Umbilical cord (tissue), 1 donor: ENCODE measurements at regions not wholly inside any gene's neighbourhood (a gene's known extent, or its start where the extent isn't known, plus 50 kb on each side); places are given as distances from the start of the nearest gene placed in this dataset.

Source experiments
- DNase-seq: peaks from one replicate; pipeline ENCODE4 v3.0.0-alpha.2; 2015; ENCODE audit warnings: low spot score

DNA sequence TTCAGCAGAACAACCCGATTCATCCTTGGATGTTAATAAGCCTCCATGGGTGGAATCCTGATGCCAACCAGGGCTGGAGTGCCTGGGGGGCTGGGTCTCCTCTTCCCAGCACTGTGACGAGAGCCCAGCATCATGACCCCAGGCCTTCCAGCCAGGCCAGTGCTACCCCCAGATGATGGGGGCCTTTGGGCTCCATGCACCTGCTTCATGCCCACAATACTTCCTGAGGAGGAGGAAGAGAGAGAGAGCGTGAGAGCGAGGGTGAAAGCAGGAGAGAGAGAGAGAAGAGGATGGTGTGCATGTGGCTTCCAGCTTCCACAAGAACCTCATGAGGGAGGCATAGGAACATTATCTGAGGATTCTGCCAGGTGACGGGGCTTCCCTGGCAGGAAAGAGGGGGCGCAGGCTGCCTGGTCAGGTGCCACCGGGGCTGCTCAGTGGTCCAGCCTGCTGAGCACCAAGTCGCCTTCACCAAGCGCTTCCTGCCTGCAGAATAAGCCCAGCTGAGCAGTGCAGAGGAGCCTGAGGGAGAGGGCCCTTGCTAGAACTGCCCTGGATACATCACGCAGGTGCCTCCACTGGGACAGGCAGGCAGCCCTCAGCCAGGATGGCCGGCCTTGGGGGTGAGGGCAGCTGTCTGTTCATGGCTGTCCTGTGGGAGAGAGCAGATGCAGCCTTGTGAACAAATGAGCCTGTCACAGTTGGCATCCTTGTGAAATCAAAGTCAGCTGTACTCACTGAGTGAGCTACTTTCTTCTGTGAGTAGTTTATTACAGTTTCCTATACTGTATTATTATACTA lies 243.3 kb upstream of the B3GAT1 start:
- DNase-seq, result no peak

GRCh38 chr11:134654161-134654915 lies 242.3 kb upstream of the B3GAT1 start:
- DNase-seq, result no peak

DNA sequence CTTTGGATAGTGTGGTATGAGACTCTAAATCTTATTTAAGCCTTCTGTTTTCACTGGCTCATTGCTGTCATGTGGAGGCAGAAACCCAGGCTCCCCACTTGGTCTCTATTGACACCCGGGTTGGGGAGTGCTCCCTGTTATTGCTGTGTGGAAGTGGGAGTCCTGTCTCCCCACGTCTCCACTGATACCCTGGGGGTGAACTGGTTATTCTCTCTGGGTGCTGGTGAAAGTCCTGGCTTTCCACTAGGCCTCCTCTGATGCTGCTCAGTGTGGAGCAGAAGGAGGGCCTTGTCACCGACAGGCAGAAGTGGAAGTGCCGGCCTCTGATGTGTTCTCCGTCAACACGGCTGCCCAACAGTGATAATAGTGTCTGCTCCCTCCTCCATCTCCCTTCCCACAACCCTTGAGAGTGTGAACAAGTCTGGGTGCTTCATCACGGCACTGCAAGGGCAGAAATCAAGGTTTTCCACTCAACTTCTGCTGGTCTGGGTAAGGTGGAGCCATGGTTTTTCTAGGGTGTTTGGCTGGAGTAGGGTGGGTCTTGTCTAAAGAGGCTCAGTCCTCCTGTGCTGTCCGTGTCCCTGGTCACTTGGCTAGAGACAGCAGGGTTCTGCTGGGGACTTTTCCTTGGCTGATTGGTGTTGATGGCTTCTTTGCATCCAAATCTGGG lies 240.7 kb upstream of the B3GAT1 start:
- DNase-seq, result no peak

- DNase-seq, result no peak
Observed at GRCh38 chr11:134647066-134647743, 235.2 kb upstream of the B3GAT1 start.

DNA sequence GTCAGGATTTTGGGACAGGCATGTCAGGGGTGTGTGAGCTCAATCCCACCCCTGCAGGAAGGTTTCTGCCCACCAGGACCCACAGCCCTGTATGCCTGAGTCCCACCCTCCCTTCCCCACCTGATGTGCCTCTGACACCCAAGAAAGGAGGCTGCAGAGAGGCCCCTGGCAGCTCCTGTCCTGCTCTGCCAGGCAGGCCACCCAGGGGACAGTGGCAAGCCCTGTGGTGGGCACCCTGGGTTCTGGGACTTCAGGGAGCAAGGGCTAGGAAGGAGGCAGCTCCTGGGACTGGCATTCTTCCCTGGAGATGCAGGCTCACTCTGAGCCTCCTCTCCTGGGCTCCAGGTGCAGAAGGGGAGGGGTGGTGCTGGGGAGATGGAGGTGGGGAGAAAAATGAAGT lies 234.5 kb upstream of the B3GAT1 start:
- DNase-seq, result no peak

DNA sequence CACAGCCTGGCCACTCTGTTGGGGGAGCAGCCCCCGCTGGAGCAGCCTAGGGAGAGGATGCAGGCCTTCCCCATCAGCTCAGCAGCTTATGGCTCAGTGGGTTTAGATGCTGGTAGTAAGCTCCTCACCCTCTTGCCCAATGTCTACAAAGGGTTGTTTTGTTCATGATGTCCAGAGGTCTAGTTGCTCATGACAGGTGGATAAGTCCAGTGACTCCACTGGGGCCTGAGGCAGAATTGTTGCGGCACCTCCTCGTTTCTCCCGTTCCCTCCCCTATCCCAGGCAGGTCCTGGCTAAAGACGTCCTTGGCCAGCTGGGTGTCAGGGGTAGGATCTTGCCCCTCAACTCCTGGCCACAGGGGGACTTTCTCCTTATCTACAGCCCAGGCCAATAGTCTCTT lies 233.5 kb upstream of the B3GAT1 start:
- DNase-seq, result no peak

DNA sequence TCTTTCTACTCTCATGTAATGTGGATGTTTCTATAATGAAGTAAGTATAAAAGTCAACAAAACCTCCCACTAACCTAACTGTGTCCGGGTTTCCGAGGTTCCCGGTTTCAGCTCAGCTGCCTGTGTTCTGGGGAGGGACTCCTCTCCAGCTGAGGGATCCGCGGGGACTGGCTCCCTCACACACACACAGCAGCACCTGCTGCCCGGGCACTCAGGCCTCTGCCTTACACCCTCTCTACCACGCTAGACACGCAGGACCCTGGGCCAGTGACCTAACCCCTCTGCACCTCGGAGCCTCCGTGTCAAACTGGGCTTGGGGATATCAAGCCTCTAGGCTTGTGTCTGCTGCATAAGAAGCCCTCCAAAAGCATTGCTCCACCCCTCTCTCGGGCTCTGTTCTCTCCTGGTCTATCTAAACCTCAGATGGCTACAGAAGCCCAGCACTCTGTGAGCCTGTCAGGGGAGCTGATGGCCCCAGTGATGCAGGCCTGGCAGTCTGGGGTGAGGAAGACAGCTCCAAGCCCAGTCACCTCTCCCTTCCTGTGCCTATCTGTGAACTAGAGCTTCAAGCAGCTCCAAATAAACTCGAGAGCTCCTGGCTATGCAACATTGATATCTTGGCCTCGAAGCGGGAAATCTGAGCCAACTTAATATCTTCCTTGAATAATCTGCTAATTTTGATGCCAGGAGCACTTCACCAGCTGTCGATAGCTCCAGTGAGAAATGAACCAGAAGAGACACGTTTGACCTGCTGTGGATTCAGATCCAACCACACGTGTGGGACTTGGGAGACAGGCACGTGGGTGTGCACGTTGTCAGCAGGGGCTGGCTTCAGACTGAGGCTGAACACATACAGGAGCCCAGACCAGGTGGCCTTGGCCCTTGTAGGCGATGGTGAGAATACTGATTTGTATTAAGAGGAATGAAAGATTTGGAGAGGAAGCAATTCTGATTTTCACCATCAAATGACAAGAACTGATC lies 232.7 kb upstream of the B3GAT1 start:
- DNase-seq, result no peak

GRCh38 chr11:134643115-134644012 lies 231.3 kb upstream of the B3GAT1 start:
- DNase-seq, result peak; percentile 19

DNA sequence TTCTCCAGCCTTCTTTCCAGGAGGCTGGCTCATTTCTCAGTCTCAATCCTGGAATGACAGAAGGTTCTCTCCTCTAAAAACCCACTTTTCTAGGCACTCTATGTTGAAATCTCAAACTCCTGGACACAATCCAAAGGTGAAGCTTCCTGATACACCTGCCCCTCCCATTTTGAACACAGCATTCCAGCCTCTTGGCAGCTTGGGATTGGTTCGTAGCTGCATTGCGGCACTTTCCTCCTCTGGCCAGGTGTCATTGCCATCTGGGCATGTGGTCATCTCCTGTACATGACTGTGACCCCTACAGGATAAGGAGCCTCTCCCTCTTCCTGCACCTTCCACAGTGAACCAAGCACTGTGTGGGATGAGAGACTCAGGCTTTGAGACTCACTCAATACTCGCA lies 230.2 kb upstream of the B3GAT1 start:
- no peak for DNase-seq

- no peak for DNase-seq
Observed at GRCh38 chr11:134640971-134641968, 229.2 kb upstream of the B3GAT1 start.

GRCh38 chr11:134640536-134640935 lies 228.5 kb upstream of the B3GAT1 start:
- DNase-seq, result no peak

GRCh38 chr11:134639586-134640330 lies 227.7 kb upstream of the B3GAT1 start:
- peak; percentile 23 for DNase-seq

DNA sequence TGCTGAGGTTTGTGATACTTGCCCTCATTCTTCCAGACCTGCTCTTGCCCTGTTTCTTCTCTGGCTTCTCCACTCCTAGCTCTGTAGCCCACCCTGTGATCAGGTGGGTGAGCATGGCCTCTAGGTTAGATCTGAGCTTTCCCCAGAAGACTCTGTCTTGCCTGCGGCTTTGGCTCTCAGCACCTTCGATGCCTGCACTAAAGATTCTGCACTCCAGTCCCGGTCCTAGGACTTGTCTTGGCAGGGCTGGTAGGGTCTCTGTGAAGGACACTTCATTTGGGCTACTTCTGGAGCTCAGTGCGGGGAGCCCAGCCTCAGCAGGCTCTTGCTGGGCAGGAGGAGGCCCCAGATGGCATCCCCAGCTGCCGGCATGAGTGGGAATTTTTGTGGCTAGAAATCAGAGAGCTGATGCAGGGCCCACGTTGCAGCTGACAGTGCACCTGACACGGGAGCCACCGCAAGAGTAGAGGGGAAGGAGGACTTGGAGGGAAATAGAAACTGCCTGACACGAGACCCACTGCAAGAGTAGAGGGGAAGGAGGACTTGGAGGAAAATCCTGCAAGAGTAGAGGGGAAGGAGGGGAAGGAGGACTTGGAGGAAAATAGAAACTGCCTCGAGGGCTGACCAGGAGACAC lies 226.9 kb upstream of the B3GAT1 start:
- no peak for DNase-seq

DNA sequence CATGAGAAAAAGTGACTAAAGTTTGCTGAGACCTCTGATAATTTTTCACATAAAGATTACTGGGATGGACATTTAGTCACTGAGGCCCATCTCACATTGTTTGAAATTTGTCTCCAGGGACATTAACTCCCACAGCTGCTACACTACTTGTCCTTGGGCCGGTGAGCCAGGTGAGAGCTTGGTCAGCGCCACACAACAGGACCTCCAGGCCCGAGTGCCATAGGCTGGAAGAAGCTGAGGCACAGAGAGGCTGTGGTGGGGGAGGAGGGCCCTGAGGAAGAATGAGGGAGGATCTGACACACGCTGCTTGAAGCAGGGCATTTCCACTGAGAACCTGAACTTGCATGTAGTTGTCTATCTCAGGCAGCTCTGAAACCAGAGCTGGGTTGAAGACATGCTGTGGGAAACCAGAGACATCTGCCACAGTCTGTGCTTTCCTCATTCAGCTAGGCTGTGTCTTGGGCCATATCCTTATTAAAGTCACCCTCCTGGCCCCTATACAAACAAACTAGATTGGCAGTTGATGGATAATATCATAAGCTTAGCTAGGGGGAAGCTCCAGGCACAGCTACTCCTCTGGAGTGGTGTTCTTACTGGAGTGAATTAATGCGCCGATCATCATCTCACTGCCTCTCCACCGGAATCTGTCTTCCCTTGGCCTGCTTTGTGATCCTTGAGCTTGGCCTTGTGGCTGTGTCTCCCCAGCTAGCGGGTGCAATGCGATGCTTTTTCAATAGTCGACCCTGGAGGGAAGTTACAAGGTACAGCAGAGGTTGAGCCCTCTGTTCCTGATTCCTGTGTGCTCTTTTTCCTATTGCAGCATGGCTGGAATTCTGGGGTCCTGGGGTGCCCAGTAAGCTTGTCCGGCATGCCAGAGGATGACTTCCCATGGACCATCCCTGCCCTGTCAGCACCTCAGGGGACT lies 225.3 kb upstream of the B3GAT1 start:
- DNase-seq, result no peak

- no peak for DNase-seq
Observed at GRCh38 chr11:134636071-134636470, 224.0 kb upstream of the B3GAT1 start.
